Osteocyte (in vitro differentiated cells): ENCODE measurements at regions not wholly inside any gene's neighbourhood (a gene's known extent, or its start where the extent isn't known, plus 50 kb on each side); places are given as distances from the start of the nearest gene placed in this dataset.

Experiments
- DNase-seq: peaks from one replicate; pipeline ENCODE4 v3.0.0; 2021; ENCODE audit warnings: mixed read lengths; ENCODE audit not compliant: unreplicated experiment; ENCODE audit errors: extremely low spot score
- H3K27ac Mint-ChIP-seq: one replicate; pipeline ENCODE4 v1.8.0; 2021; ENCODE audit warnings: mild to moderate bottlenecking, mixed read lengths; ENCODE audit not compliant: unreplicated experiment
- H3K27me3 Mint-ChIP-seq: one replicate; pipeline ENCODE4 v1.8.0; 2021; ENCODE audit warnings: mixed read lengths; ENCODE audit not compliant: unreplicated experiment
- H3K36me3 Mint-ChIP-seq: one replicate; pipeline ENCODE4 v1.8.0; 2021; ENCODE audit warnings: mixed read lengths; ENCODE audit not compliant: unreplicated experiment
- H3K4me1 Mint-ChIP-seq: one replicate; pipeline ENCODE4 v1.8.0; 2021; ENCODE audit warnings: mixed read lengths; ENCODE audit not compliant: unreplicated experiment
- H3K4me3 Mint-ChIP-seq: one replicate; pipeline ENCODE4 v1.8.0; 2021; ENCODE audit warnings: mild to moderate bottlenecking, moderate library complexity, mixed read lengths; ENCODE audit not compliant: unreplicated experiment
- H3K9me3 Mint-ChIP-seq: one replicate; pipeline ENCODE4 v1.8.0; 2021; ENCODE audit warnings: mixed read lengths; ENCODE audit not compliant: unreplicated experiment
- CTCF ChIP-seq: fragments of 200-600 bp; sonication (generic); IDR thresholded peaks from 2 replicates; pipeline ENCODE4 v1.5.0; 2021; ENCODE audit warnings: antibody characterized with exemption, mild to moderate bottlenecking, moderate library complexity

GRCh38 chr5:56506211-56506965 is 273.3 kb upstream of the ANKRD55 start:
- peak overlapping the region; percentile 52 for H3K27ac Mint-ChIP-seq
- H3K4me3 Mint-ChIP-seq = no peak overlapping the region
- DNase-seq = no peak

GRCh38 chr5:56503929-56504328 is 270.8 kb upstream of the ANKRD55 start:
- H3K36me3 Mint-ChIP-seq = no peaks in the 10 kb centered on the region
- no peak overlapping the region for H3K27ac Mint-ChIP-seq
- H3K9me3 Mint-ChIP-seq = no peaks in the 10 kb centered on the region
- no peak overlapping the region for H3K4me3 Mint-ChIP-seq
- no peaks in the 10 kb centered on the region for H3K27me3 Mint-ChIP-seq
- peaks cover 27% of the 10 kb centered on the region for H3K4me1 Mint-ChIP-seq
- TF ChIP-seq CTCF = no peak
- no peak for DNase-seq

More at GRCh38 chr5:56506211-56506965, 273.3 kb upstream of the ANKRD55 start:
- Mint-ChIP-seq H3K9me3 (no peaks in the 10 kb centered on the region), H3K4me1 (peaks cover 33% of the 10 kb centered on the region), H3K27me3 (no peaks in the 10 kb centered on the region), H3K36me3 (no peaks in the 10 kb centered on the region)
- TF ChIP-seq CTCF = no peak

- no peak for TF ChIP-seq CTCF
- Mint-ChIP-seq H3K27ac (no peak overlapping the region), H3K36me3 (no peaks in the 10 kb centered on the region), H3K4me3 (no peak overlapping the region), H3K9me3 (no peaks in the 10 kb centered on the region), H3K4me1 (peaks cover 12% of the 10 kb centered on the region), H3K27me3 (no peaks in the 10 kb centered on the region)
- no peak for DNase-seq
These were observed 268.8 kb upstream of the ANKRD55 start for GRCh38 chr5:56501781-56502557.

GRCh38 chr5:56499901-56500300 is 266.8 kb upstream of the ANKRD55 start:
- no peaks in the 10 kb centered on the region for H3K27me3 Mint-ChIP-seq

More at GRCh38 chr5:56499901-56500300, 266.8 kb upstream of the ANKRD55 start:
- H3K9me3 Mint-ChIP-seq = no peaks in the 10 kb centered on the region
- no peak overlapping the region for H3K27ac Mint-ChIP-seq
- no peaks in the 10 kb centered on the region for H3K4me1 Mint-ChIP-seq
- no peak for TF ChIP-seq CTCF
- H3K4me3 Mint-ChIP-seq = no peak overlapping the region
- no peak for DNase-seq
- no peaks in the 10 kb centered on the region for H3K36me3 Mint-ChIP-seq
